NCI-H2107 treated with DMSO at 0.1 percent for 48 hours (cell line): ENCODE measurements at regions not wholly inside any gene's neighbourhood (a gene's known extent, or its start where the extent isn't known, plus 50 kb on each side); places are given as distances from the start of the nearest gene placed in this dataset.

Experiments
- DNase-seq: peaks from one replicate; lab custom pipeline; 2025; ENCODE audit not compliant: unreplicated experiment; lab: John Stamatoyannopoulos, UW

- DNase-seq = no peak
Observed at GRCh38 chr5:14090755-14091154, 52.4 kb upstream of the TRIO start.

DNA sequence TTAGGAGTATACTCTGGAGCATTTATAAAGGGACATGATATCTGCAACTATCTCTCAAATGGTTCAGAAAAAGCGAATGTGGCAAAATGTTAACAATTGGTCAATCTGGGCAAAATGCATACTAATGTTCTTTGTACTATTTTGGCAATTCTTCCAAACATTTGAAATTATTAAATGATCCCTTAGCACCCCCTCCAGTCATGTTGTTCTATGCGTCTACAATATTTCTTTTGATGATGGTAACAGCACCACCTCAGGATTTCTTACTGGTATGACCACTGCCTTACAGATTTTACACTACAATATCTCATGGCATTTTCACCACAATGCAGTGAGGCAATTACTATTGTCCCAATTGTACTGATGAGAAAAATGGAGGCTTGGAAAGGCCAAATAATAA, 52.9 kb upstream of the TRIO start:
- DNase-seq = no peak

- DNase-seq = no peak
Observed at GRCh38 chr5:14089198-14089597, 53.9 kb upstream of the TRIO start.

DNA sequence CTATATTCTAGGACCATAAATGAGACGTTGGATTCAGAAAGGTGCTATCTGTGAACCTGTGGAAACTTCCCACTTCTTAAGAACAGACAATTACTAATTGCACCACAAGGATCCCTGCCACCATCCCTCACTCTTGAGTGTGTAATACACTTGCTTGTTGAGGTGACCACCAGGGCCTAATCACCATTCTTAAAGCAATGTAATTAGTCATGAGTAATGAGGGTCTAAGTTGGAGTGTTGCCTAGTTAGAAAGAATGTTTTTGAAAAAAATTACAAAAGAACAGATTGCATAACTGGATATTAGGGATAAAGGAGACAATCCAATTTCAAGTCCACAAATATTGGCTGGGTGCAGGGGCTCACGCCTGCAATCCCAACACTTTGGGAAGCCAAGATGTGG, 56.9 kb upstream of the TRIO start:
- DNase-seq = no peak

- no peak for DNase-seq
Observed at GRCh38 chr5:14082973-14083372, 60.2 kb upstream of the TRIO start.

- no peak for DNase-seq
Observed at GRCh38 chr5:14082523-14082922, 60.6 kb upstream of the TRIO start.

DNA sequence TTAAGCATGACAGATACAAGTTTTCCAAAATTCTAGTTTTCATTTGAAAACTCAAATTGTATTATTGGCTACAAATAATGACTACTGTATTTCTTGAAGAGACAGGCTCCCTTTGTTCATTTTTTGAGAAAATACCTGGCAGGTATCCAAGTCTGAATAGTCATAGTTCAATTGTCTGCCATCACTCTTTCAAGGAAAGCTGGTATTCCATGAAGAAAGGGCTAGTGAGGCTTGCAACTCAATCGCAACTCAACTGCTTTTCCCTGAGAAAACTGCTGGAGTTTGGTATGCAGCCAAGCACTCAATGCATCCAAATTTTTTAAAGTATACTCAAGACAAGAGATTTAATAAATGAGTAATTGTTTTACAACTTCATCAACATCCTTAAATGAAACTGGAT, 61.4 kb upstream of the TRIO start:
- DNase-seq = no peak

DNA sequence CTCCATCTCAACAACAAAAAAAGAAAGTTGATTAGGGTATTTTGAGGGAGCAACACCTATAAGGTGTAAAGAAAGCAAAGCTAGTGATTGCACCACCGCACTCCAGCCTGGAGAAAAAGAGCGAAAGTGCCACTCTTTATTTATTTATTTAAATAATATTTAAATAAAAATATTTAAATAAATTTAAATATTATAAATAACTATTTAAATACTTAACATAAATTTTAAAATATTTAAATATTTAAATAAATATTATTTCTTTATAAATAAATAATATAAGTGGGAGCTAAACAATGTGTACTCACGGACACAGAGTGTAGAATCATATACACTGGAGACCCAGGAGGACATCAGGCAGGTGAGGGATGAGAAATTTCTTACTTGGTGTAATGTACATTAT, 64.4 kb upstream of the TRIO start:
- no peak for DNase-seq

DNA sequence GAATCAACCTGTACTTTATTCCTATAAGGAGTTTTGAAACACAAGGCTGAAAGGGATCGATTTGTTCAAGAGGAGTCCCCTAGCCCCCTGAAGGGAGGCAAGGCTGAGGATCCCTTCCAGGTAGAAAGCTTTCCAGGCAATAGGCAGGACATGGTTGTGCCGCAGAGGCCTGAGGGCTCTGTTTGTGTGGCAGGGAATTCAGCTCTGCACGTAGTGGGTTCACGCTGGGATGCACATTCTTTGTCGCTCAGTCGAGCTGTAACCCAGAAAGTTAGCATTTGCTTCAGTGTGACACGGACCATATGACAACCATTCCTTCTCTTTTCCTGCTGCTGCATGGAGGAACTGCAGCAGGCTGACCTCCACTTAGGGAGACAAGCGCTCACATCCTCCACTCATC, 65.6 kb upstream of the TRIO start:
- DNase-seq = no peak

DNA sequence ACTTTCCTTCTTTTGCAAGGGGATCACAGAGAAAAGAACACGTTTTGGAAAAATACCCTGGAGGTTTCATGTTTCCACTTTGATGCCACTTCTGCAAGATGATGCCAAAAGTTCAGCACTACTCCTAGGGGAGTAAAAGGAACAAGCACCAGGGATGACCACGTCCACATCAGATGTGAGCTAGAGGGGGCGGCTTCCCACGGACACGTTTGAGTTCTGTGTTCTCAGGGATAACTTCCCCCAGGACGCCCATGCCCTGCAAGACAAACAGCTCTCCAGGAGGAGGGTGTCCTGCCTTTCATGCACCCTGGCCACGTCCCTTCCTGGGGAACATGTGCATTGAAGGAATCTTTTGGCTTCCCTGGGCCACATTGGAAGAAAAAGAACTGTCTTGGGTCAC, 66.6 kb upstream of the TRIO start:
- no peak for DNase-seq

GRCh38 chr5:14075937-14076336, 67.2 kb upstream of the TRIO start:
- DNase-seq = no peak

- no peak for DNase-seq
Observed at GRCh38 chr5:14071433-14071832, 71.7 kb upstream of the TRIO start.

GRCh38 chr5:14069021-14069420, 74.1 kb upstream of the TRIO start:
- DNase-seq = no peak

GRCh38 chr5:14068136-14068535, 75.0 kb upstream of the TRIO start:
- no peak for DNase-seq

DNA sequence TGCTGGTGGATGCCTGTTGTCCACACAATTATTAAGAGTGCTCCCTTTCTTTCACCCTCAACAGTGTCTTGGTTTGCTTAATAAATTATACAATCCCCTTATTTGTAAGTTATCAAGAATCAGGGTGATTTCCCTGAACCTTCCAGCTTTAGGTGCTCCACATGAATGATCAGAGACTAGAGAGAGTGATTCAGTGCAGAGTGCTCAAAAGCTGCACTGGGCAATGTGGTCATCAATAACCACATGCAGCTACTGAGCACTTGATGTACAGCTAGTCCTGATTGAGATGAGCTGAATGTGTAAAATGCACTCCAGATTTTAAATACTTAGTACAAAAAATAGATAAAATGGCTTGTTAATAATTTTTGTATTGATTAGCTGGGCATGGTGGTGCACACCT, 76.8 kb upstream of the TRIO start:
- no peak for DNase-seq

DNA sequence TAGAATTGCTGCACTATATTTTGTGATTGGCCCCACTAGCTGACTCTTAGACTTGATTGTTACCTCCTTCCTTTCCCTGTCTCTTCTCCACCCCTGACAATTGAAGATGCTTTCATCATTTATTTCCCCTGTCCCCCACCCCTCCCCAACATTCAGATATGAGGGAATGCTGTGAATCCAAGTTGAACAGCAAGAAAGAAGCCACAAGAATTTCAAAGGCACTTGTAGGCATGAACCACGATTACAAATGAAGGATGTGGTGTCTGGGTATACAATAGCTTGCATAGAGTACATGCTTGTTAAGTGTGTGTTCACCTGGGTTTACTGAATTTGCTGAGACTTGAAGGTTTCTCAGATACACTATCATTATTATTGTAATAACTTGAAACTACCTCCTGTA, 78.3 kb upstream of the TRIO start:
- no peak for DNase-seq

DNA sequence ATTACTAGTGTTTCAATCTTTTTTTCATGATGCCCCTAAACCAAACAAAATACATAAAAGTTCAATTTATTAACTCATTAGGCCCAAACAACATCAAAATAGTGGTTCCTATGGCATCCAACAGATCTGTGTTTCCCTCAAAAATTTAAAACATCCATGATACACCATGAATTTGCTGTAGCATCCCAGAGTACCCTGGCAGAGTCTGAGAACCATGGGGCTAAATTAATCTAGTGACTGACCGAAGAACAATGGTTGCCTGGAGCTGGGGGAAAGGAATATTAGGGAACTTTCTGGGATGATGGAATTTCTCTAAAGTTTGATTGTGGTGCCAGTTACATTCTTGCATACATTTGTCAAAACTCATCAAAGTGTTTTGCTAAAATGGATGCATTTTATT, 79.5 kb upstream of the TRIO start:
- no peak for DNase-seq

DNA sequence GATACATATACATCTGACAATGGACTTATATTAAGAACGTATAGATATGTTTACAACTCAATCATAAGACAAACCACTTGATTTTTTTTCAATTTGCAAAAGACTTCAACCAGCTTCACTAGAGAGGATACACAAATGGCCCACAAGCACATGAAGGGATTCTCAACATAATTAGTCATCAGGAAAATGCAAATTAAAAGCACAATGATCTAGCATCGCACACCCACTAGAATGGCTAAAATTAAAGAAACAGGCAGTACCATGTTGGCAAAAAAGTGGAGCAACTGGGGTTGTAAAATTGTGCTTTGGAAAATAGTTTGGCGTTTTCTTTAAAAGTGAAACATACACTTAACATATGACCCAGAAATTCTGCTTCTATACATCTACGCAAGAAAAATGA, 80.0 kb upstream of the TRIO start:
- DNase-seq = no peak

DNA sequence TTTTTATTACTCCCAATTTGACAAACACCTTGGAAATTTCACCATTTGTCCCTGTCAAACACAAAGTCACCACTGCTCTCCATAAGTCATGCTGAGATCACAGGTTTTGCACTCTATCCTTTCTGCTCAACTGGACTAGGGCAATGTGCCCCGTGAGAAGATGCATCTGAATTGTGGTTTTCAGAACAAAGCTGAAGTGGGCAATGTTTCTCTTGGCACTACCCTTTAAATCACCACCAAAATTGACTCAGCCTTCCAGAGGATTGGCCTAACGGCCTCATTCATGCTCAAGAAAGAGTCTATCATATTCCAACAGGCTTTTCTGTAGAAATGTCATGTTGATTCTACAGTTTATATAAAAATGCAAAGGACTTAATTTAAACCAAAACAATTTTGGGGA, 81.0 kb upstream of the TRIO start:
- no peak for DNase-seq

GRCh38 chr5:14061106-14061505, 82.0 kb upstream of the TRIO start:
- no peak for DNase-seq

GRCh38 chr5:14060218-14060617, 82.9 kb upstream of the TRIO start:
- no peak for DNase-seq

GRCh38 chr5:14059810-14060209, 83.3 kb upstream of the TRIO start:
- DNase-seq = no peak

DNA sequence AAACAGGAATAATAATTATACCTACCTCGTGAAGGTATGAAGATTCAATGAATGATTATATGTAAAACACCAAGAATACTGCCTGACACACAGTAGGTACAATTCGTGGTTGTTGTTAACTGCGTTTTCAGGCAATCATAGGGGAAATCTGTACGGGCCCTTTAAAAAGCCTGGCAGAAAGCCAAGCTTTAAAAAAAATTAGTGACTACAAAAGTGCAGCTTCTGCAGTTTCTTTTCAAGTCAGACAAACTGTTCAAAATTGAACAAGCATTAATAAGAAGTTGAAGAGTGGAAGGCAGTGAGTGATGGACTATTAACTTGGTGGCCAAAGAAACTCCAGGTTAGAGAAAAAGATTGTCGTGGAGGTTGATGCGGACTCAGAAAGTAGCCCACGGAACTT, 85.9 kb upstream of the TRIO start:
- DNase-seq = no peak

GRCh38 chr5:14056039-14056438, 87.1 kb upstream of the TRIO start:
- DNase-seq = no peak
